Parathyroid adenoma (tissue), 2 donors: ENCODE measurements at regions not wholly inside any gene's neighbourhood (a gene's known extent, or its start where the extent isn't known, plus 50 kb on each side); places are given as distances from the start of the nearest gene placed in this dataset.

Experiments
- H2AFZ ChIP-seq: fragments of 300-600 bp; sonication (generic); one replicate; pipeline ENCODE4 v1.7.0; 2017; ENCODE audit warnings: antibody characterized with exemption, mild to moderate bottlenecking
- H3K27ac ChIP-seq: fragments of 300-600 bp; sonication (generic); one replicate; pipeline ENCODE4 v1.7.0; 2017
- H3K27me3 ChIP-seq: fragments of 300-600 bp; sonication (generic); one replicate; pipeline ENCODE4 v1.7.0; 2017; ENCODE audit warnings: low read length; ENCODE audit not compliant: control insufficient read depth, insufficient read depth
- H3K36me3 ChIP-seq: fragments of 300-600 bp; sonication (generic); one replicate; pipeline ENCODE4 v1.7.0; 2017; ENCODE audit warnings: low read length; ENCODE audit not compliant: control insufficient read depth, insufficient read depth
- H3K4me1 ChIP-seq: fragments of 300-600 bp; sonication (generic); one replicate; pipeline ENCODE4 v1.7.0; 2017; ENCODE audit warnings: control low read depth
- H3K4me2 ChIP-seq: fragments of 300-600 bp; sonication (generic); one replicate; pipeline ENCODE4 v1.7.0; 2017; ENCODE audit warnings: low read length
- H3K4me3 ChIP-seq: fragments of 300-600 bp; sonication (generic); one replicate; pipeline ENCODE4 v1.7.0; 2017; ENCODE audit warnings: low read depth, low read length
- H3K79me2 ChIP-seq: fragments of 300-600 bp; sonication (generic); one replicate; pipeline ENCODE4 v1.7.0; 2017; ENCODE audit warnings: control low read depth
- H3K9ac ChIP-seq: fragments of 300-600 bp; sonication (generic); one replicate; pipeline ENCODE4 v1.7.0; 2017; ENCODE audit warnings: mild to moderate bottlenecking
- H3K9me3 ChIP-seq: fragments of 300-600 bp; sonication (generic); one replicate; pipeline ENCODE4 v1.7.0; 2017; ENCODE audit warnings: low read length; ENCODE audit not compliant: control insufficient read depth
- CTCF ChIP-seq: fragments of 300-600 bp; sonication (generic); IDR thresholded peaks from one replicate; pipeline ENCODE4 v1.7.0; 2017; ENCODE audit warnings: antibody characterized with exemption, mild to moderate bottlenecking
- donor health status: primary hyperparathyroidism.

DNA sequence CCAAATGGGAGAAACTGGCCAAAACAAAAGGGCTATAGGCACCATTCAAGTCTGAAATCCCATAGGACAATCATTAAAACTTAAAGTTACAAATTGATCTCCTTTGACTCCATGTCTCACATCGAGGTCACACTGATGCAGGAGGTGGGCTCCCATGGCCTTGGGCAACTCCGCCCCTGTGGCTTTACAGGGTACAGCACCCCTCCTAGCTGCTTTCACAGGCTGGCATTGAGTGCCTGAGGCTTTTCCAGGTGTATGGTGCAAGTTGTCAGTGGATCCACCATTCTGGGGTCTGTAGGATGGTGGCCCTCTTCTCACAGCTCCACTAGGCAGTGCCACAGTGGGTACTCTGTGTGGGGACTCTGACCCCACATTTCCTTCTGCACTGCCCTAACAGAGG lies 662.1 kb downstream of the XPNPEP1 start:
- Histone ChIP-seq H3K36me3 (no peaks in the 10 kb centered on the region), H3K79me2 (no peaks in the 10 kb centered on the region), H3K4me1 (no peaks in the 10 kb centered on the region), H3K9ac (no peak overlapping the region), H3K4me3 (no peak overlapping the region), H2AFZ (no peak overlapping the region), H3K4me2 (no peak overlapping the region), H3K27ac (no peak overlapping the region), H3K9me3 (no peaks in the 10 kb centered on the region), H3K27me3 (no peaks in the 10 kb centered on the region)
- TF ChIP-seq CTCF: no peak

GRCh38 chr10:109259293-109259692 lies 664.0 kb downstream of the XPNPEP1 start:
- Histone ChIP-seq H3K9ac (no peak overlapping the region), H2AFZ (no peak overlapping the region), H3K9me3 (no peaks in the 10 kb centered on the region), H3K27ac (no peak overlapping the region), H3K36me3 (no peaks in the 10 kb centered on the region), H3K4me3 (no peak overlapping the region), H3K4me1 (no peaks in the 10 kb centered on the region), H3K79me2 (no peaks in the 10 kb centered on the region), H3K4me2 (no peak overlapping the region), H3K27me3 (no peaks in the 10 kb centered on the region)
- TF ChIP-seq CTCF: no peak

GRCh38 chr10:109253306-109253705 lies 670.0 kb downstream of the XPNPEP1 start:
- no peak overlapping the region for H3K4me3 ChIP-seq
- H3K9ac ChIP-seq: no peak overlapping the region
- no peaks in the 10 kb centered on the region for H3K27me3 ChIP-seq
- no peak overlapping the region for H3K4me2 ChIP-seq
- no peaks in the 10 kb centered on the region for H3K4me1 ChIP-seq
- no peaks in the 10 kb centered on the region for H3K9me3 ChIP-seq
- no peak for TF ChIP-seq CTCF
- no peak overlapping the region for H3K27ac ChIP-seq
- H3K79me2 ChIP-seq: no peaks in the 10 kb centered on the region
- H2AFZ ChIP-seq: no peak overlapping the region
- H3K36me3 ChIP-seq: no peaks in the 10 kb centered on the region

- Histone ChIP-seq H3K27me3 (no peaks in the 10 kb centered on the region), H3K36me3 (no peaks in the 10 kb centered on the region), H2AFZ (no peak overlapping the region), H3K9me3 (no peaks in the 10 kb centered on the region), H3K27ac (no peak overlapping the region), H3K4me1 (no peaks in the 10 kb centered on the region), H3K4me2 (no peak overlapping the region), H3K79me2 (no peaks in the 10 kb centered on the region), H3K4me3 (no peak overlapping the region), H3K9ac (no peak overlapping the region)
- no peak for TF ChIP-seq CTCF
These were observed 673.2 kb downstream of the XPNPEP1 start for GRCh38 chr10:109250152-109250551.

- Histone ChIP-seq H3K4me2 (no peak overlapping the region), H3K36me3 (no peaks in the 10 kb centered on the region), H3K9ac (no peak overlapping the region), H2AFZ (no peak overlapping the region), H3K27me3 (no peaks in the 10 kb centered on the region), H3K9me3 (no peaks in the 10 kb centered on the region), H3K79me2 (no peaks in the 10 kb centered on the region), H3K4me3 (no peak overlapping the region), H3K27ac (no peak overlapping the region), H3K4me1 (no peaks in the 10 kb centered on the region)
- TF ChIP-seq CTCF: no peak
These were observed 675.5 kb downstream of the XPNPEP1 start for GRCh38 chr10:109247814-109248213.
